Neural cell (in vitro differentiated cells): ENCODE measurements at regions not wholly inside any gene's neighbourhood (a gene's known extent, or its start where the extent isn't known, plus 50 kb on each side); places are given as distances from the start of the nearest gene placed in this dataset.

Source experiments
- H2AFZ ChIP-seq: fragments of 200-600, 300-800 bp; sonication (generic), shearing (Covaris generic); 2 replicates; pipeline ENCODE4 v1.6.0; 2014; ENCODE audit warnings: low read depth, mild to moderate bottlenecking, antibody characterized with exemption, low read length, moderate library complexity
- H3F3A ChIP-seq: fragments of 200-600 bp; shearing (Covaris generic); 2 replicates; pipeline ENCODE4 v1.6.1; 2016; ENCODE audit warnings: mild to moderate bottlenecking, moderate library complexity, mixed read lengths, antibody characterized with exemption, low read length; ENCODE audit not compliant: insufficient read depth, poor library complexity, severe bottlenecking
- H3K27ac ChIP-seq: fragments of 200-600, 300-800 bp; sonication (generic), shearing (Covaris generic); 2 replicates; pipeline ENCODE4 v1.5.1; 2014; ENCODE audit warnings: mild to moderate bottlenecking, low read length, moderate library complexity
- H3K27me3 ChIP-seq: fragments of 300-800, 200-600 bp; sonication (generic), shearing (Covaris generic); 2 replicates; pipeline ENCODE4 v1.6.0; 2014; ENCODE audit warnings: mild to moderate bottlenecking, low read depth, low read length, moderate library complexity; ENCODE audit not compliant: insufficient read depth
- H3K36me3 ChIP-seq: fragments of 300-800, 200-600 bp; sonication (generic), shearing (Covaris generic); 2 replicates; pipeline ENCODE4 v1.5.1; 2014; ENCODE audit warnings: mild to moderate bottlenecking, antibody characterized with exemption, low read length, moderate library complexity; ENCODE audit not compliant: insufficient read depth
- H3K4me2 ChIP-seq: fragments of 300-800, 200-600 bp; sonication (generic), shearing (Covaris generic); 2 replicates; pipeline ENCODE4 v1.6.0; 2014; ENCODE audit warnings: mild to moderate bottlenecking, low read length
- H3K4me3 ChIP-seq: fragments of 300-800, 200-600 bp; sonication (generic), shearing (Covaris generic); 2 replicates; pipeline ENCODE4 v1.5.1; 2014; ENCODE audit warnings: mild to moderate bottlenecking, low read length, moderate library complexity
- H3K79me2 ChIP-seq: fragments of 200-600 bp; shearing (Covaris generic); replicated peaks from 2 replicates; pipeline ENCODE4 v1.6.0; 2014; ENCODE audit warnings: mild to moderate bottlenecking, low read length, moderate library complexity; ENCODE audit not compliant: insufficient read depth
- H3K9ac ChIP-seq: fragments of 300-800, 200-600 bp; sonication (generic), shearing (Covaris generic); 2 replicates; pipeline ENCODE4 v1.6.1; 2016; ENCODE audit warnings: mild to moderate bottlenecking, low read length, mixed read lengths
- H3K9me2 ChIP-seq: fragments of 200-600 bp; shearing (Covaris generic); 2 replicates; pipeline ENCODE4 v1.6.1; 2016; ENCODE audit warnings: mild to moderate bottlenecking, low read length, mixed read lengths; ENCODE audit not compliant: insufficient read depth
- H3K9me3 ChIP-seq: fragments of 200-600, 300-800 bp; sonication (generic), shearing (Covaris generic); 2 replicates; pipeline ENCODE4 v1.6.1; 2016; ENCODE audit warnings: mild to moderate bottlenecking, mixed run types, low read length, moderate library complexity, mixed read lengths
- H4K20me1 ChIP-seq: fragments of 200-600 bp; shearing (Covaris generic); 2 replicates; pipeline ENCODE4 v1.6.1; 2016; ENCODE audit warnings: mild to moderate bottlenecking, mixed run types; ENCODE audit not compliant: insufficient read depth
- EP300 ChIP-seq: fragments of 450-650 bp; conservative IDR thresholded peaks from 2 replicates; pipeline ENCODE4 v1.6.1; 2014; ENCODE audit warnings: antibody characterized with exemption, mild to moderate bottlenecking, moderate library complexity; ENCODE audit not compliant: poor library complexity, severe bottlenecking
- EZH2 ChIP-seq: fragments of 200-600, 300-800 bp; shearing (Covaris generic), sonication (generic); IDR thresholded peaks from 2 replicates; pipeline ENCODE4 v1.6.1; 2014; ENCODE audit warnings: antibody characterized with exemption, low read length, borderline replicate concordance, mild to moderate bottlenecking; ENCODE audit not compliant: insufficient read depth, poor library complexity, severe bottlenecking
- MXI1 ChIP-seq: fragments of 450-650 bp; conservative IDR thresholded peaks from 2 replicates; pipeline ENCODE4 v1.6.1; 2014; ENCODE audit warnings: antibody characterized with exemption, mild to moderate bottlenecking; ENCODE audit not compliant: poor library complexity, severe bottlenecking
- POLR2AphosphoS5 ChIP-seq: IDR thresholded peaks from 2 replicates; pipeline ENCODE4 v1.6.1; 2012
- RAD21 ChIP-seq: fragments of 450-650 bp; conservative IDR thresholded peaks from 2 replicates; pipeline ENCODE4 v1.6.1; 2014; ENCODE audit warnings: antibody characterized with exemption, mild to moderate bottlenecking, moderate library complexity
- SMC3 ChIP-seq: fragments of 450-650 bp; conservative IDR thresholded peaks from 2 replicates; pipeline ENCODE4 v1.6.1; 2014; ENCODE audit warnings: antibody characterized with exemption, mild to moderate bottlenecking, moderate library complexity; ENCODE audit not compliant: poor library complexity
- TAF1 ChIP-seq: IDR thresholded peaks from 2 replicates; pipeline ENCODE4 v1.6.1; 2012; ENCODE audit warnings: low read depth
- TF ChIP-seq, protein P1 (sequence below): fragments of 450-650 bp; IDR thresholded peaks from 2 replicates; pipeline ENCODE4 v1.5.1; 2014; ENCODE audit warnings: antibody characterized with exemption, mild to moderate bottlenecking, moderate library complexity; ENCODE audit not compliant: poor library complexity, severe bottlenecking
- TF ChIP-seq, protein P2 (sequence below): IDR thresholded peaks from 2 replicates; pipeline ENCODE4 v1.6.1; 2012; ENCODE audit warnings: borderline replicate concordance

- Histone ChIP-seq H3K27ac (no peak overlapping the region), H2AFZ (no peak overlapping the region), H3K4me2 (no peak overlapping the region), H3K79me2 (no peaks in the 10 kb centered on the region), H4K20me1 (no peaks in the 10 kb centered on the region), H3K9me3 (no peaks in the 10 kb centered on the region), H3K4me3 (no peak overlapping the region), H3K9me2 (no peaks in the 10 kb centered on the region), H3F3A (no peaks in the 10 kb centered on the region), H3K27me3 (no peaks in the 10 kb centered on the region), H3K9ac (no peak overlapping the region), H3K36me3 (no peaks in the 10 kb centered on the region)
- TF ChIP-seq, protein P1, sequence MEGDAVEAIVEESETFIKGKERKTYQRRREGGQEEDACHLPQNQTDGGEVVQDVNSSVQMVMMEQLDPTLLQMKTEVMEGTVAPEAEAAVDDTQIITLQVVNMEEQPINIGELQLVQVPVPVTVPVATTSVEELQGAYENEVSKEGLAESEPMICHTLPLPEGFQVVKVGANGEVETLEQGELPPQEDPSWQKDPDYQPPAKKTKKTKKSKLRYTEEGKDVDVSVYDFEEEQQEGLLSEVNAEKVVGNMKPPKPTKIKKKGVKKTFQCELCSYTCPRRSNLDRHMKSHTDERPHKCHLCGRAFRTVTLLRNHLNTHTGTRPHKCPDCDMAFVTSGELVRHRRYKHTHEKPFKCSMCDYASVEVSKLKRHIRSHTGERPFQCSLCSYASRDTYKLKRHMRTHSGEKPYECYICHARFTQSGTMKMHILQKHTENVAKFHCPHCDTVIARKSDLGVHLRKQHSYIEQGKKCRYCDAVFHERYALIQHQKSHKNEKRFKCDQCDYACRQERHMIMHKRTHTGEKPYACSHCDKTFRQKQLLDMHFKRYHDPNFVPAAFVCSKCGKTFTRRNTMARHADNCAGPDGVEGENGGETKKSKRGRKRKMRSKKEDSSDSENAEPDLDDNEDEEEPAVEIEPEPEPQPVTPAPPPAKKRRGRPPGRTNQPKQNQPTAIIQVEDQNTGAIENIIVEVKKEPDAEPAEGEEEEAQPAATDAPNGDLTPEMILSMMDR = no peak
- no peak for TF ChIP-seq SMC3
These were observed 146.4 kb upstream of the BTG1 start for GRCh38 chr12:92292016-92292415.

DNA sequence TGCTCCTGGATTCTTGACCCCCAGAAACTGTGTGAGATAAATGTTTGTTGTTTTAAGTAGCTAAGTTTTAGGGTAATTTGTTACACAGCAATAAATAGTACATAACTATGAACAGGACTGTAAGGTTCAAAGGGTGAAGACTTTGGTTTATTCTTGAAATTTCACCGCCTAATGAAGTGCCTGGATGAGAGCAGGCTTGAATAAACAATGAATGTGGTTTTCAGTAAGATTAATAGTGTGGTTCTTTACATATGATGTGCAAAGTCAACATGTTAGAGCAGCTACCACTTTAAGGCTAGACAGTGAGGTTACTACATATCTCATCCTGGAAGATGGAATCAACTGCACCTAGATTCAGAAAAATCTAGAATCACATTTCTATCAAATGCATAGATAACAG, 145.2 kb upstream of the BTG1 start:
- Histone ChIP-seq H3K9ac (no peak overlapping the region), H3K27ac (no peak overlapping the region)
- TF ChIP-seq, protein P1 = no peak
- no peak for TF ChIP-seq TAF1
- no peak for TF ChIP-seq RAD21
- no peak for TF ChIP-seq EZH2
- TF ChIP-seq, protein P2, sequence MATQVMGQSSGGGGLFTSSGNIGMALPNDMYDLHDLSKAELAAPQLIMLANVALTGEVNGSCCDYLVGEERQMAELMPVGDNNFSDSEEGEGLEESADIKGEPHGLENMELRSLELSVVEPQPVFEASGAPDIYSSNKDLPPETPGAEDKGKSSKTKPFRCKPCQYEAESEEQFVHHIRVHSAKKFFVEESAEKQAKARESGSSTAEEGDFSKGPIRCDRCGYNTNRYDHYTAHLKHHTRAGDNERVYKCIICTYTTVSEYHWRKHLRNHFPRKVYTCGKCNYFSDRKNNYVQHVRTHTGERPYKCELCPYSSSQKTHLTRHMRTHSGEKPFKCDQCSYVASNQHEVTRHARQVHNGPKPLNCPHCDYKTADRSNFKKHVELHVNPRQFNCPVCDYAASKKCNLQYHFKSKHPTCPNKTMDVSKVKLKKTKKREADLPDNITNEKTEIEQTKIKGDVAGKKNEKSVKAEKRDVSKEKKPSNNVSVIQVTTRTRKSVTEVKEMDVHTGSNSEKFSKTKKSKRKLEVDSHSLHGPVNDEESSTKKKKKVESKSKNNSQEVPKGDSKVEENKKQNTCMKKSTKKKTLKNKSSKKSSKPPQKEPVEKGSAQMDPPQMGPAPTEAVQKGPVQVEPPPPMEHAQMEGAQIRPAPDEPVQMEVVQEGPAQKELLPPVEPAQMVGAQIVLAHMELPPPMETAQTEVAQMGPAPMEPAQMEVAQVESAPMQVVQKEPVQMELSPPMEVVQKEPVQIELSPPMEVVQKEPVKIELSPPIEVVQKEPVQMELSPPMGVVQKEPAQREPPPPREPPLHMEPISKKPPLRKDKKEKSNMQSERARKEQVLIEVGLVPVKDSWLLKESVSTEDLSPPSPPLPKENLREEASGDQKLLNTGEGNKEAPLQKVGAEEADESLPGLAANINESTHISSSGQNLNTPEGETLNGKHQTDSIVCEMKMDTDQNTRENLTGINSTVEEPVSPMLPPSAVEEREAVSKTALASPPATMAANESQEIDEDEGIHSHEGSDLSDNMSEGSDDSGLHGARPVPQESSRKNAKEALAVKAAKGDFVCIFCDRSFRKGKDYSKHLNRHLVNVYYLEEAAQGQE = no peak
- no peak for TF ChIP-seq EP300
- TF ChIP-seq POLR2AphosphoS5 = no peak
- no peak for TF ChIP-seq SMC3
- TF ChIP-seq MXI1 = no peak

More for the DNA sequence above, 145.2 kb upstream of the BTG1 start:
- Histone ChIP-seq H4K20me1 (no peaks in the 10 kb centered on the region), H3K36me3 (no peaks in the 10 kb centered on the region), H3K4me2 (no peak overlapping the region), H3K9me2 (no peaks in the 10 kb centered on the region), H2AFZ (no peak overlapping the region), H3K27me3 (no peaks in the 10 kb centered on the region), H3K79me2 (no peaks in the 10 kb centered on the region), H3K9me3 (no peaks in the 10 kb centered on the region), H3F3A (no peaks in the 10 kb centered on the region), H3K4me3 (no peak overlapping the region)
